ENCODE measurements at regions not wholly inside any gene's neighbourhood (a gene's known extent, or its start where the extent isn't known, plus 50 kb on each side); places are given as distances from the start of the nearest gene placed in this dataset.

DNA sequence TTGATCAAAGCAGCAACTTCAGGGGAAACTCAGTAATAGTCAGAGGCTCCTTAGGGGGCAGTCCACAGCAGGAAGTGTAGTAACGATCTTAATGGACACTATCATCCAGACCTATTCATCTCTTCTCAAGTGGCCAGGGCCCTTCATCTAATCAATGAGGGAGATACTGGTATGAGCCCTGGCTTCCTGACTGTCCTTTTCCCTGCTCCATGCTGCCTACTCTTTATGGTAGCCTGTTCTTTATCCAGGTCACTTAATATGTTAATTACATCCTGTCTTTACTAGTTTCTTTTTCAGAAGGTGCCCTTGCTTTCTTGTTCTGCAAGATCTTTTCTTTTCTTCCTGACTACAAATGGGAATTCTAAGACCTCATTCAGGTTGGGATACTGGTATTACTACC lies 197.1 kb downstream of the CAVIN4 start:
- TF ChIP-seq EZH2 (optimal IDR thresholded peaks at IDR 0.05; ENCODE audit: low read depth, low read length) (no peak), EZH2phosphoT487 (IDR thresholded peaks at IDR 0.05; ENCODE audit: low read length) (no peak)
- TF ChIP-seq, protein P1, sequence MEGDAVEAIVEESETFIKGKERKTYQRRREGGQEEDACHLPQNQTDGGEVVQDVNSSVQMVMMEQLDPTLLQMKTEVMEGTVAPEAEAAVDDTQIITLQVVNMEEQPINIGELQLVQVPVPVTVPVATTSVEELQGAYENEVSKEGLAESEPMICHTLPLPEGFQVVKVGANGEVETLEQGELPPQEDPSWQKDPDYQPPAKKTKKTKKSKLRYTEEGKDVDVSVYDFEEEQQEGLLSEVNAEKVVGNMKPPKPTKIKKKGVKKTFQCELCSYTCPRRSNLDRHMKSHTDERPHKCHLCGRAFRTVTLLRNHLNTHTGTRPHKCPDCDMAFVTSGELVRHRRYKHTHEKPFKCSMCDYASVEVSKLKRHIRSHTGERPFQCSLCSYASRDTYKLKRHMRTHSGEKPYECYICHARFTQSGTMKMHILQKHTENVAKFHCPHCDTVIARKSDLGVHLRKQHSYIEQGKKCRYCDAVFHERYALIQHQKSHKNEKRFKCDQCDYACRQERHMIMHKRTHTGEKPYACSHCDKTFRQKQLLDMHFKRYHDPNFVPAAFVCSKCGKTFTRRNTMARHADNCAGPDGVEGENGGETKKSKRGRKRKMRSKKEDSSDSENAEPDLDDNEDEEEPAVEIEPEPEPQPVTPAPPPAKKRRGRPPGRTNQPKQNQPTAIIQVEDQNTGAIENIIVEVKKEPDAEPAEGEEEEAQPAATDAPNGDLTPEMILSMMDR (IDR thresholded peaks at IDR 0.05; ENCODE audit: low read length): no peak
- Histone ChIP-seq H3K36me3 (replicated peaks; ENCODE audit: insufficient read depth, low read length) (no peaks in the 10 kb centered on the region), H4K20me1 (ENCODE audit: insufficient read depth, low read length) (no peaks in the 10 kb centered on the region), H3K27ac (ENCODE audit: low read length) (no peak overlapping the region), H3K9me2 (replicated peaks; ENCODE audit: insufficient read depth, low read length) (no peaks in the 10 kb centered on the region), H2AFZ (ENCODE audit: low read length) (no peak overlapping the region), H3K79me2 (ENCODE audit: low read length) (no peaks in the 10 kb centered on the region), H3K27me3 (replicated peaks; ENCODE audit: insufficient read depth, low read length) (no peaks in the 10 kb centered on the region), H3K9me3 (replicated peaks; ENCODE audit: insufficient read depth, low read length) (no peaks in the 10 kb centered on the region), H3K4me1 (ENCODE audit: low read length) (no peaks in the 10 kb centered on the region), H3K4me3 (ENCODE audit: low read length) (no peak overlapping the region), H3K4me2 (ENCODE audit: low read depth, low read length) (no peak overlapping the region), H3F3A (ENCODE audit: insufficient read depth, low read length) (no peaks in the 10 kb centered on the region), H3K9ac (ENCODE audit: low read length) (no peak overlapping the region)
- DNase-seq: no peak

DNA sequence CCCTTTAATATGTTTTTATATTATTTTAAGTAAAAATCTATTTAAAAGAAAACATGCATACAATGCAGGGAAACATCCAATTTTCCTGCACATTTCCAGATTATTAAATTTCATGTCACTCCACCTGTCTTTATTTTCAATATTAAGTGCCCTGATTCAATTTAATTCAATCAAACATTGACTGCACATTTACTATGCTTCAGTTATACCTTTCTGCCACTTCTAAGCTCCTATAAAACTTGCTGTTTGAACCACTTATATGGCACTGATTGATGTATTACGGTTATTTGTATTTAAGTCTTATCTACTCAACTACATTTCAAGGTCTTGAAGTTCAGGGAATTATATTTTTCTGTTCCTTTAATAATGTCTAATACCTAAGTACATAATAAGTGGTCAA lies 198.0 kb downstream of the CAVIN4 start:
- Histone ChIP-seq H3K9me3 (replicated peaks; ENCODE audit: insufficient read depth, low read length) (no peaks in the 10 kb centered on the region), H3K36me3 (replicated peaks; ENCODE audit: insufficient read depth, low read length) (no peaks in the 10 kb centered on the region), H3K79me2 (ENCODE audit: low read length) (no peaks in the 10 kb centered on the region), H4K20me1 (ENCODE audit: insufficient read depth, low read length) (no peaks in the 10 kb centered on the region), H3K4me3 (ENCODE audit: low read length) (no peak overlapping the region), H3K4me1 (ENCODE audit: low read length) (no peaks in the 10 kb centered on the region), H3K27ac (ENCODE audit: low read length) (no peak overlapping the region), H3K9me2 (replicated peaks; ENCODE audit: insufficient read depth, low read length) (no peaks in the 10 kb centered on the region), H2AFZ (ENCODE audit: low read length) (no peak overlapping the region), H3K9ac (ENCODE audit: low read length) (no peak overlapping the region), H3K4me2 (ENCODE audit: low read depth, low read length) (no peak overlapping the region), H3K27me3 (replicated peaks; ENCODE audit: insufficient read depth, low read length) (no peaks in the 10 kb centered on the region), H3F3A (ENCODE audit: insufficient read depth, low read length) (no peaks in the 10 kb centered on the region)
- TF ChIP-seq EZH2phosphoT487 (IDR thresholded peaks at IDR 0.05; ENCODE audit: low read length): no peak
- DNase-seq: no peak

DNA sequence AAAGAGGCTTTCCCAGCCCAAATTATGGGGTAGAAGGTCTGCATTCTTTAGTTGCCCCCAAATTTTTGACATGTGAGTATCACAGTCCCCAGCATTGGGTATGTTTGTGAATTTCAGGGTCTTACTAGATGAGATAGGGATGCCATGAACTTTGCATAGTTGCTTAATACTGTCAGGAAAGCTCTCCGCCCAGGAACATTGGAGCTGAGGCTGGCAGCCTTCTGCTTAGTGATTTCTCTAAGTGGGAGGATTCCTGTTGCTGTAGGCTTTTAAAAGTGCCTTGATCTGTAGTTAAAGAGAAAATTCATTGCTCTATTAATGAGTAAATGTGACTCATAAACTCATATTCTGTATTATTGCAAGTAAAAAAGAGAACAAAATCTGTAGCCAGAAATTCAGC lies 206.9 kb downstream of the CAVIN4 start:
- Histone ChIP-seq H3K4me2 (ENCODE audit: low read depth, low read length) (no peak overlapping the region), H3K9ac (ENCODE audit: low read length) (no peak overlapping the region)

DNA sequence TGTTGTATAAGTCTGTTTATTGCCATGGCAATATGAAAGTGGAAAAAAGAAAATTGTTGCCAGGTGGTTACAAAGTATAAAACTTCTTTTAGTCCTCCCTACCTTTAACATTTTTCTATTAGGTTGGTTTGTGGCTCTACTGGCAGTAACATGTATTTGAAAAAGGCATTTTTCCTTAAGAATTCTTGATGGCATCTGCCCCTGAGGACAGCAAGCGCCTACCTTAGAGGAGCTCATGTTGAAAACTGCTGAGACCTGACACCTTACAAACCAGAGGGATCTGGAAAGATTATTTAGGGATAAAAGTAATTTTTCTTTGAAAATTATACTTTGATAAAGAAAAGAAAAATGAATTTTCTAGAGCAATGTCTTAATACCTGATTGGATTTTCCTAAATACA lies 208.1 kb downstream of the CAVIN4 start:
- no peak overlapping the region for H2AFZ ChIP-seq (ENCODE audit: low read length)
- H3K9me2 ChIP-seq (replicated peaks; ENCODE audit: insufficient read depth, low read length): no peaks in the 10 kb centered on the region
- H3F3A ChIP-seq (ENCODE audit: insufficient read depth, low read length): no peaks in the 10 kb centered on the region
- no peak overlapping the region for H3K27ac ChIP-seq (ENCODE audit: low read length)
- H3K9ac ChIP-seq (ENCODE audit: low read length): no peak overlapping the region
- H3K4me3 ChIP-seq (ENCODE audit: low read length): no peak overlapping the region
- TF ChIP-seq EZH2 (optimal IDR thresholded peaks at IDR 0.05; ENCODE audit: low read depth, low read length): no peak
- TF ChIP-seq, protein P1 (IDR thresholded peaks at IDR 0.05; ENCODE audit: low read length): no peak
- TF ChIP-seq EZH2phosphoT487 (IDR thresholded peaks at IDR 0.05; ENCODE audit: low read length): no peak
- H3K9me3 ChIP-seq (replicated peaks; ENCODE audit: insufficient read depth, low read length): no peaks in the 10 kb centered on the region
- H3K4me2 ChIP-seq (ENCODE audit: low read depth, low read length): no peak overlapping the region
- no peaks in the 10 kb centered on the region for H3K27me3 ChIP-seq (replicated peaks; ENCODE audit: insufficient read depth, low read length)
- H3K36me3 ChIP-seq (replicated peaks; ENCODE audit: insufficient read depth, low read length): no peaks in the 10 kb centered on the region
- no peaks in the 10 kb centered on the region for H3K79me2 ChIP-seq (ENCODE audit: low read length)
- no peaks in the 10 kb centered on the region for H4K20me1 ChIP-seq (ENCODE audit: insufficient read depth, low read length)
- H3K4me1 ChIP-seq (ENCODE audit: low read length): no peaks in the 10 kb centered on the region
- no peak for DNase-seq

More for the DNA sequence above, 206.9 kb downstream of the CAVIN4 start:
- H3F3A ChIP-seq (ENCODE audit: insufficient read depth, low read length): no peaks in the 10 kb centered on the region
- no peaks in the 10 kb centered on the region for H3K27me3 ChIP-seq (replicated peaks; ENCODE audit: insufficient read depth, low read length)
- TF ChIP-seq, protein P1 (IDR thresholded peaks at IDR 0.05; ENCODE audit: low read length): no peak
- TF ChIP-seq EZH2 (optimal IDR thresholded peaks at IDR 0.05; ENCODE audit: low read depth, low read length): no peak
- TF ChIP-seq EZH2phosphoT487 (IDR thresholded peaks at IDR 0.05; ENCODE audit: low read length): no peak
- H2AFZ ChIP-seq (ENCODE audit: low read length): no peak overlapping the region
- H3K4me1 ChIP-seq (ENCODE audit: low read length): no peaks in the 10 kb centered on the region
- H4K20me1 ChIP-seq (ENCODE audit: insufficient read depth, low read length): no peaks in the 10 kb centered on the region
- no peaks in the 10 kb centered on the region for H3K9me2 ChIP-seq (replicated peaks; ENCODE audit: insufficient read depth, low read length)
- no peak overlapping the region for H3K27ac ChIP-seq (ENCODE audit: low read length)
- H3K4me3 ChIP-seq (ENCODE audit: low read length): no peak overlapping the region
- DNase-seq: no peak
- H3K9me3 ChIP-seq (replicated peaks; ENCODE audit: insufficient read depth, low read length): no peaks in the 10 kb centered on the region
- H3K79me2 ChIP-seq (ENCODE audit: low read length): no peaks in the 10 kb centered on the region
- no peaks in the 10 kb centered on the region for H3K36me3 ChIP-seq (replicated peaks; ENCODE audit: insufficient read depth, low read length)
